ENCODE measurements at regions not wholly inside any gene's neighbourhood (a gene's known extent, or its start where the extent isn't known, plus 50 kb on each side); places are given as distances from the start of the nearest gene placed in this dataset.

DNA sequence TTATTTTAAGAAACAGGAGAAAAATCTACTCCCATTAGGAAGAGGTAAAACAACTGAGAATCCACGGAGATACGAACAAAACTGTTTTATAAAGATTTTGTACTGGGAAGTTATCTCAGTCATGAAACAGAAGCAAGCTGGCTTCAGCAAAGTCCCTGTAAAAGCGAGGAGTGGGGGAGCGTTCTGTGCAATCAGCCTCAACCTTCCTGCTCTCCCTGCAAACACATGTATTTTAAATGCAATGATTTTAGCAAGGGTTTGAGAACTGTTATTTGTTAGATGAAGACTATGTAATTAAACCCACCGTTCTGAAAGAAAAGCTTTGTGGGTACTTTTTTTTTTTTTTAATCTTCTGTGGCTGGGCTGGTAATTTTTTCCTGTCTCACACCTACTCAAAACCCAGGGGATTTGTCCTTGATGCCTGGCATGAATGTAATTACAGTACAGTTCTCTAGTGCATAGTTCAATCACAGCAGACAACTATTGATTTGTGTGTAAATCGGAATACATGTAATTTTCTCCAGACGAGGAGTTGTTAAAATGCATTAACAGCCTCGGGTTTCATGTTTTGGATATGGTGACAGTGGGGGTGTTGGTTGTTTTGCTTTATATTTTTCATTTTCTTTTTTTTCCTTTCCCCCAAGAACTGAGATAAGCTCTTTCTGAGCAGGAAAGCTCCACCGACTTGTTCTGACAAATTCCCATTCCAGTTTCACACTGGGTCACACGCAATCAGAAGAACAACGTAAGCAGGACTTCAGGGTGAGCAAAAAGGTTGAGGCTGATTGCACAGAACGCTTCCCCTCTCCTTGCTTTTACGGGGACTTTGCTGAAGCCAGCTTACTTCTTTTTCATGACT is 153.6 kb downstream of the PHLDA1 start:
- TF ChIP-seq, protein P1, sequence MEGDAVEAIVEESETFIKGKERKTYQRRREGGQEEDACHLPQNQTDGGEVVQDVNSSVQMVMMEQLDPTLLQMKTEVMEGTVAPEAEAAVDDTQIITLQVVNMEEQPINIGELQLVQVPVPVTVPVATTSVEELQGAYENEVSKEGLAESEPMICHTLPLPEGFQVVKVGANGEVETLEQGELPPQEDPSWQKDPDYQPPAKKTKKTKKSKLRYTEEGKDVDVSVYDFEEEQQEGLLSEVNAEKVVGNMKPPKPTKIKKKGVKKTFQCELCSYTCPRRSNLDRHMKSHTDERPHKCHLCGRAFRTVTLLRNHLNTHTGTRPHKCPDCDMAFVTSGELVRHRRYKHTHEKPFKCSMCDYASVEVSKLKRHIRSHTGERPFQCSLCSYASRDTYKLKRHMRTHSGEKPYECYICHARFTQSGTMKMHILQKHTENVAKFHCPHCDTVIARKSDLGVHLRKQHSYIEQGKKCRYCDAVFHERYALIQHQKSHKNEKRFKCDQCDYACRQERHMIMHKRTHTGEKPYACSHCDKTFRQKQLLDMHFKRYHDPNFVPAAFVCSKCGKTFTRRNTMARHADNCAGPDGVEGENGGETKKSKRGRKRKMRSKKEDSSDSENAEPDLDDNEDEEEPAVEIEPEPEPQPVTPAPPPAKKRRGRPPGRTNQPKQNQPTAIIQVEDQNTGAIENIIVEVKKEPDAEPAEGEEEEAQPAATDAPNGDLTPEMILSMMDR (conservative IDR thresholded peaks at IDR 0.05; ENCODE audit: low read depth in 2 of 2) = no peak
- no peak for TF ChIP-seq POLR2AphosphoS5 (IDR thresholded peaks at IDR 0.05; ENCODE audit: low read depth)
- no peak for TF ChIP-seq CREB1 (CRISPR knock-in tag; IDR thresholded peaks at IDR 0.05; ENCODE audit: low read depth)
- no peak for TF ChIP-seq EZH2 (IDR thresholded peaks at IDR 0.05; ENCODE audit: low read depth, unreplicated experiment)
- TF ChIP-seq, protein P2, sequence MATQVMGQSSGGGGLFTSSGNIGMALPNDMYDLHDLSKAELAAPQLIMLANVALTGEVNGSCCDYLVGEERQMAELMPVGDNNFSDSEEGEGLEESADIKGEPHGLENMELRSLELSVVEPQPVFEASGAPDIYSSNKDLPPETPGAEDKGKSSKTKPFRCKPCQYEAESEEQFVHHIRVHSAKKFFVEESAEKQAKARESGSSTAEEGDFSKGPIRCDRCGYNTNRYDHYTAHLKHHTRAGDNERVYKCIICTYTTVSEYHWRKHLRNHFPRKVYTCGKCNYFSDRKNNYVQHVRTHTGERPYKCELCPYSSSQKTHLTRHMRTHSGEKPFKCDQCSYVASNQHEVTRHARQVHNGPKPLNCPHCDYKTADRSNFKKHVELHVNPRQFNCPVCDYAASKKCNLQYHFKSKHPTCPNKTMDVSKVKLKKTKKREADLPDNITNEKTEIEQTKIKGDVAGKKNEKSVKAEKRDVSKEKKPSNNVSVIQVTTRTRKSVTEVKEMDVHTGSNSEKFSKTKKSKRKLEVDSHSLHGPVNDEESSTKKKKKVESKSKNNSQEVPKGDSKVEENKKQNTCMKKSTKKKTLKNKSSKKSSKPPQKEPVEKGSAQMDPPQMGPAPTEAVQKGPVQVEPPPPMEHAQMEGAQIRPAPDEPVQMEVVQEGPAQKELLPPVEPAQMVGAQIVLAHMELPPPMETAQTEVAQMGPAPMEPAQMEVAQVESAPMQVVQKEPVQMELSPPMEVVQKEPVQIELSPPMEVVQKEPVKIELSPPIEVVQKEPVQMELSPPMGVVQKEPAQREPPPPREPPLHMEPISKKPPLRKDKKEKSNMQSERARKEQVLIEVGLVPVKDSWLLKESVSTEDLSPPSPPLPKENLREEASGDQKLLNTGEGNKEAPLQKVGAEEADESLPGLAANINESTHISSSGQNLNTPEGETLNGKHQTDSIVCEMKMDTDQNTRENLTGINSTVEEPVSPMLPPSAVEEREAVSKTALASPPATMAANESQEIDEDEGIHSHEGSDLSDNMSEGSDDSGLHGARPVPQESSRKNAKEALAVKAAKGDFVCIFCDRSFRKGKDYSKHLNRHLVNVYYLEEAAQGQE (IDR thresholded peaks at IDR 0.05; ENCODE audit: unreplicated experiment) = no peak
- no peak for TF ChIP-seq JUNB (IDR thresholded peaks at IDR 0.05; ENCODE audit: unreplicated experiment)
- TF ChIP-seq EZH2phosphoT487 (IDR thresholded peaks at IDR 0.05; ENCODE audit: unreplicated experiment) = no peak
- TF ChIP-seq, protein P3, sequence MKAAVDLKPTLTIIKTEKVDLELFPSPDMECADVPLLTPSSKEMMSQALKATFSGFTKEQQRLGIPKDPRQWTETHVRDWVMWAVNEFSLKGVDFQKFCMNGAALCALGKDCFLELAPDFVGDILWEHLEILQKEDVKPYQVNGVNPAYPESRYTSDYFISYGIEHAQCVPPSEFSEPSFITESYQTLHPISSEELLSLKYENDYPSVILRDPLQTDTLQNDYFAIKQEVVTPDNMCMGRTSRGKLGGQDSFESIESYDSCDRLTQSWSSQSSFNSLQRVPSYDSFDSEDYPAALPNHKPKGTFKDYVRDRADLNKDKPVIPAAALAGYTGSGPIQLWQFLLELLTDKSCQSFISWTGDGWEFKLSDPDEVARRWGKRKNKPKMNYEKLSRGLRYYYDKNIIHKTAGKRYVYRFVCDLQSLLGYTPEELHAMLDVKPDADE (IDR thresholded peaks at IDR 0.05) = no peak
- no peak for TF ChIP-seq ZNF114 (CRISPR knock-in tag; IDR thresholded peaks at IDR 0.05)
- no peak for TF ChIP-seq STAT1 (IDR thresholded peaks at IDR 0.05; ENCODE audit: unreplicated experiment)
- TF ChIP-seq, protein P4, sequence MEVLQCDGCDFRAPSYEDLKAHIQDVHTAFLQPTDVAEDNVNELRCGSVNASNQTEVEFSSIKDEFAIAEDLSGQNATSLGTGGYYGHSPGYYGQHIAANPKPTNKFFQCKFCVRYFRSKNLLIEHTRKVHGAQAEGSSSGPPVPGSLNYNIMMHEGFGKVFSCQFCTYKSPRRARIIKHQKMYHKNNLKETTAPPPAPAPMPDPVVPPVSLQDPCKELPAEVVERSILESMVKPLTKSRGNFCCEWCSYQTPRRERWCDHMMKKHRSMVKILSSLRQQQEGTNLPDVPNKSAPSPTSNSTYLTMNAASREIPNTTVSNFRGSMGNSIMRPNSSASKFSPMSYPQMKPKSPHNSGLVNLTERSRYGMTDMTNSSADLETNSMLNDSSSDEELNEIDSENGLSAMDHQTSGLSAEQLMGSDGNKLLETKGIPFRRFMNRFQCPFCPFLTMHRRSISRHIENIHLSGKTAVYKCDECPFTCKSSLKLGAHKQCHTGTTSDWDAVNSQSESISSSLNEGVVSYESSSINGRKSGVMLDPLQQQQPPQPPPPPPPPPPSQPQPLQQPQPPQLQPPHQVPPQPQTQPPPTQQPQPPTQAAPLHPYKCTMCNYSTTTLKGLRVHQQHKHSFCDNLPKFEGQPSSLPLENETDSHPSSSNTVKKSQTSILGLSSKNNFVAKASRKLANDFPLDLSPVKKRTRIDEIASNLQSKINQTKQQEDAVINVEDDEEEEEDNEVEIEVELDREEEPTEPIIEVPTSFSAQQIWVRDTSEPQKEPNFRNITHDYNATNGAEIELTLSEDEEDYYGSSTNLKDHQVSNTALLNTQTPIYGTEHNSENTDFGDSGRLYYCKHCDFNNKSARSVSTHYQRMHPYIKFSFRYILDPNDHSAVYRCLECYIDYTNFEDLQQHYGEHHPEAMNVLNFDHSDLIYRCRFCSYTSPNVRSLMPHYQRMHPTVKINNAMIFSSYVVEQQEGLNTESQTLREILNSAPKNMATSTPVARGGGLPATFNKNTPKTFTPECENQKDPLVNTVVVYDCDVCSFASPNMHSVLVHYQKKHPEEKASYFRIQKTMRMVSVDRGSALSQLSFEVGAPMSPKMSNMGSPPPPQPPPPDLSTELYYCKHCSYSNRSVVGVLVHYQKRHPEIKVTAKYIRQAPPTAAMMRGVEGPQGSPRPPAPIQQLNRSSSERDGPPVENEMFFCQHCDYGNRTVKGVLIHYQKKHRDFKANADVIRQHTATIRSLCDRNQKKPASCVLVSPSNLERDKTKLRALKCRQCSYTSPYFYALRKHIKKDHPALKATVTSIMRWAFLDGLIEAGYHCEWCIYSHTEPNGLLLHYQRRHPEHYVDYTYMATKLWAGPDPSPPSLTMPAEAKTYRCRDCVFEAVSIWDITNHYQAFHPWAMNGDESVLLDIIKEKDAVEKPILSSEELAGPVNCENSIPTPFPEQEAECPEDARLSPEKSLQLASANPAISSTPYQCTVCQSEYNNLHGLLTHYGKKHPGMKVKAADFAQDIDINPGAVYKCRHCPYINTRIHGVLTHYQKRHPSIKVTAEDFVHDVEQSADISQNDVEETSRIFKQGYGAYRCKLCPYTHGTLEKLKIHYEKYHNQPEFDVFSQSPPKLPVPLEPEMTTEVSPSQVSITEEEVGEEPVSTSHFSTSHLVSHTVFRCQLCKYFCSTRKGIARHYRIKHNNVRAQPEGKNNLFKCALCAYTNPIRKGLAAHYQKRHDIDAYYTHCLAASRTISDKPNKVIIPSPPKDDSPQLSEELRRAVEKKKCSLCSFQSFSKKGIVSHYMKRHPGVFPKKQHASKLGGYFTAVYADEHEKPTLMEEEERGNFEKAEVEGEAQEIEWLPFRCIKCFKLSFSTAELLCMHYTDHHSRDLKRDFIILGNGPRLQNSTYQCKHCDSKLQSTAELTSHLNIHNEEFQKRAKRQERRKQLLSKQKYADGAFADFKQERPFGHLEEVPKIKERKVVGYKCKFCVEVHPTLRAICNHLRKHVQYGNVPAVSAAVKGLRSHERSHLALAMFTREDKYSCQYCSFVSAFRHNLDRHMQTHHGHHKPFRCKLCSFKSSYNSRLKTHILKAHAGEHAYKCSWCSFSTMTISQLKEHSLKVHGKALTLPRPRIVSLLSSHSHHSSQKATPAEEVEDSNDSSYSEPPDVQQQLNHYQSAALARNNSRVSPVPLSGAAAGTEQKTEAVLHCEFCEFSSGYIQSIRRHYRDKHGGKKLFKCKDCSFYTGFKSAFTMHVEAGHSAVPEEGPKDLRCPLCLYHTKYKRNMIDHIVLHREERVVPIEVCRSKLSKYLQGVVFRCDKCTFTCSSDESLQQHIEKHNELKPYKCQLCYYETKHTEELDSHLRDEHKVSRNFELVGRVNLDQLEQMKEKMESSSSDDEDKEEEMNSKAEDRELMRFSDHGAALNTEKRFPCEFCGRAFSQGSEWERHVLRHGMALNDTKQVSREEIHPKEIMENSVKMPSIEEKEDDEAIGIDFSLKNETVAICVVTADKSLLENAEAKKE (CRISPR knock-in tag; IDR thresholded peaks at IDR 0.05) = no peak
- no peak for TF ChIP-seq NANOG (IDR thresholded peaks at IDR 0.05; ENCODE audit: borderline replicate concordance)

Measured in GM23338 (cell line).